ENCODE measurements at regions not wholly inside any gene's neighbourhood (a gene's known extent, or its start where the extent isn't known, plus 50 kb on each side); places are given as distances from the start of the nearest gene placed in this dataset.

DNA sequence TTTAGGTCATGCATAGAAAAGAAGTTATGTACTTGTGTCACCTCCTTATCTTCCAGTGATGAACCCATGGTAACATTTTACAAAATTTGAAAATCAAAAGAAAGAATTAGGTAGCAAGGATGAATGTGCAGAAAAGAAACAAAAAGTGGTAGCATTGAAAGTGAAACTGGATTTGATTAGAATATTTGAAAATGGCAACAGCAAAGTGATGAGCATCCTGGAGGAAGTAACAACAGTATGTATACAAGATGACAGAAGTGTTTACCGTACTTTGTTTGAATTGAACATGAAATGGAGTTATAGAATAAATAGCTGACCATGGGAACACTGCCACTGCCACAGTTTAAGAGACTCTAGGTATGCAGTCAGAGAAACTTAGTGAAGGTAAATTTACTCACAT, 1313.1 kb downstream of the CDH11 start:
- no peaks in the 10 kb centered on the region for H3K36me3 ChIP-seq
- in situ Hi-C loops (cut with MboI; ENCODE audit: low pct_ligation_motif_present in 1 of 4, low pct_unique_long_range_greater_than_20kb in 1 of 4, low sequenced_read_pairs in 3 of 4), result loop anchor here in 1 of 4 donors (25.0 kb wide), 1 partner anchor 104 kb away; no protein-coding TSS in a partner anchor
- 53 to 75% methylated on average over 1 of the region's 1 CpG for WGBS, 2 donors (ENCODE audit: low coverage in 1 of 2)
- no peaks in the 10 kb centered on the region for H3K27me3 ChIP-seq
- DNase-seq, result no peak
- no peak overlapping the region for H3K27ac ChIP-seq
- intact Hi-C loops (cut with DNase I; ENCODE audit: low total_unique reads), result no loop called here
- peaks cover 0 to 3% of the 10 kb centered on the region in 2 donors for H3K9me3 ChIP-seq
- H3K4me3 ChIP-seq, result no peak overlapping the region
- TF ChIP-seq POLR2AphosphoS5 (IDR thresholded peaks at IDR 0.05) (no peak), EP300 (IDR thresholded peaks at IDR 0.05; ENCODE audit: low read depth) (no peak), POLR2A (IDR thresholded peaks at IDR 0.05) (no peak)
- TF ChIP-seq, protein P1, sequence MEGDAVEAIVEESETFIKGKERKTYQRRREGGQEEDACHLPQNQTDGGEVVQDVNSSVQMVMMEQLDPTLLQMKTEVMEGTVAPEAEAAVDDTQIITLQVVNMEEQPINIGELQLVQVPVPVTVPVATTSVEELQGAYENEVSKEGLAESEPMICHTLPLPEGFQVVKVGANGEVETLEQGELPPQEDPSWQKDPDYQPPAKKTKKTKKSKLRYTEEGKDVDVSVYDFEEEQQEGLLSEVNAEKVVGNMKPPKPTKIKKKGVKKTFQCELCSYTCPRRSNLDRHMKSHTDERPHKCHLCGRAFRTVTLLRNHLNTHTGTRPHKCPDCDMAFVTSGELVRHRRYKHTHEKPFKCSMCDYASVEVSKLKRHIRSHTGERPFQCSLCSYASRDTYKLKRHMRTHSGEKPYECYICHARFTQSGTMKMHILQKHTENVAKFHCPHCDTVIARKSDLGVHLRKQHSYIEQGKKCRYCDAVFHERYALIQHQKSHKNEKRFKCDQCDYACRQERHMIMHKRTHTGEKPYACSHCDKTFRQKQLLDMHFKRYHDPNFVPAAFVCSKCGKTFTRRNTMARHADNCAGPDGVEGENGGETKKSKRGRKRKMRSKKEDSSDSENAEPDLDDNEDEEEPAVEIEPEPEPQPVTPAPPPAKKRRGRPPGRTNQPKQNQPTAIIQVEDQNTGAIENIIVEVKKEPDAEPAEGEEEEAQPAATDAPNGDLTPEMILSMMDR (IDR thresholded peaks at IDR 0.05), result no peak
- no peaks in the 10 kb centered on the region for H3K4me1 ChIP-seq

DNA sequence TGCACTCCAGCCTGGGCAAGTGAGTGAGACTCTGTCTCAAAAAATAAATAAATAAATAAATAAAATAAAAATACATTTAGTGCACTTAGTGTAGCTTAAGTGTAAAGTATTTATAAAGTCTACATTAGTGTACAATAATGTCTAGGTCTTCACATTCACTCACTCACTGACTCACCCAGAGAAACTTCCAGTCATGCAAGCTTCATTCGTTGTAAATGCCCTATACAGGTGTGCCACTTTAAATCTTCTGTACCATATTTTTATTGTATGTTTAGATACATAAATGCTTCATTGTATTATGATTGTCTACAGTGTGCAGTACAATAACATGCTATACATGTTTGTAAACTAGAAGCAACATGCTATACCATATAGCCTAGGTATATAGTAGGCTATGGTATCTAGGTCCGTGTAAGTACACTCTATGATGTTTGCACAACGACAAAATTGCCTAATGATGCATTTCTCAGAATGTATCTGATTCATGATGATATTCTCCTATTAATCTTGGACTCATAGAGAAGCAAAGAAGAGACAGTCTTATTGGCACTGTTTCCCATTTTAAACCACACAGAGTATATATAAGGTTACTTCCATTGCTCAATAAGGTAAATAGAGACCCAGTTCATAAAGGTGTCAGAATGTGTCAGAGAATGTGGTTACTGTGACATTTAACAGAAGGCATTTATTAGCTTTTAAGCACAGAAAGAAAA, 1314.9 kb downstream of the CDH11 start:
- Histone ChIP-seq H3K36me3 (no peaks in the 10 kb centered on the region), H3K27me3 (no peaks in the 10 kb centered on the region), H3K4me1 (no peaks in the 10 kb centered on the region), H3K27ac (no peak overlapping the region), H3K9me3 (no peaks in the 10 kb centered on the region), H3K4me3 (no peak overlapping the region)
- no peak for TF ChIP-seq EP300 (IDR thresholded peaks at IDR 0.05; ENCODE audit: low read depth)
- in situ Hi-C loops (cut with MboI; ENCODE audit: low pct_ligation_motif_present in 1 of 4, low pct_unique_long_range_greater_than_20kb in 1 of 4, low sequenced_read_pairs in 3 of 4) (loop anchor here in 1 of 4 donors (25.0 kb wide), 1 partner anchor 105 kb away; no protein-coding TSS in a partner anchor), intact Hi-C loops (cut with DNase I; ENCODE audit: low total_unique reads) (no loop called here)
- DNase-seq, result no peak
- WGBS, 2 donors (ENCODE audit: low coverage in 1 of 2), result 40 to 55% methylated on average over 3 of the region's 3 CpGs

DNA sequence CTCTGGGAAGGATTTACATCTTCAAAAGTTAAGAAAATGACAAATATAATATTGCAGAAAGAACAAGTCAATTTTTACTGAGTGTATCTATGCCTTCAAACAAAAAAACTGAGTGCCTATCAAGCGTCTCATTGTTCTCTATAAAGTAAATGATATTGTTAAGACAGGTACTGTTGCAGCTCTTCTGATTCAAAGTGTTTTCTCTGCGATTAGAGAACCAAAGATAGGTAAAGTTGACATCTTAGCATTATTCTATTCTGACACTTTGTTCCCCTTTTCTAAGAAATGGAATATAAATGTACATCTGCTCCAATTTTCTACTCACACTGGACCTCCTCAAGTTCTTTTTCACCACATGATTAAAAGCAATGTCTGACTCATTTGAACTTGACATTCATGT, 1317.7 kb downstream of the CDH11 start:
- Histone ChIP-seq H3K27ac (no peak overlapping the region), H3K9me3 (no peaks in the 10 kb centered on the region), H3K4me1 (no peaks in the 10 kb centered on the region), H3K27me3 (no peaks in the 10 kb centered on the region), H3K4me3 (no peak overlapping the region), H3K36me3 (no peaks in the 10 kb centered on the region)
- intact Hi-C loops (cut with DNase I; ENCODE audit: low total_unique reads), result no loop called here
- 43 to 78% methylated on average over 1 to 2 of the region's 2 CpGs for WGBS, 2 donors (ENCODE audit: low coverage in 1 of 2)
- in situ Hi-C loops (cut with MboI; ENCODE audit: low pct_ligation_motif_present in 1 of 4, low pct_unique_long_range_greater_than_20kb in 1 of 4, low sequenced_read_pairs in 3 of 4), result loop anchor here in 1 of 4 donors (25.0 kb wide), 1 partner anchor 108 kb away; no protein-coding TSS in a partner anchor
- TF ChIP-seq EP300 (IDR thresholded peaks at IDR 0.05; ENCODE audit: low read depth), result no peak
- TF ChIP-seq, protein P1 (IDR thresholded peaks at IDR 0.05), result no peak
- TF ChIP-seq POLR2A (IDR thresholded peaks at IDR 0.05), result no peak
- TF ChIP-seq POLR2AphosphoS5 (IDR thresholded peaks at IDR 0.05), result no peak
- DNase-seq, result no peak

DNA sequence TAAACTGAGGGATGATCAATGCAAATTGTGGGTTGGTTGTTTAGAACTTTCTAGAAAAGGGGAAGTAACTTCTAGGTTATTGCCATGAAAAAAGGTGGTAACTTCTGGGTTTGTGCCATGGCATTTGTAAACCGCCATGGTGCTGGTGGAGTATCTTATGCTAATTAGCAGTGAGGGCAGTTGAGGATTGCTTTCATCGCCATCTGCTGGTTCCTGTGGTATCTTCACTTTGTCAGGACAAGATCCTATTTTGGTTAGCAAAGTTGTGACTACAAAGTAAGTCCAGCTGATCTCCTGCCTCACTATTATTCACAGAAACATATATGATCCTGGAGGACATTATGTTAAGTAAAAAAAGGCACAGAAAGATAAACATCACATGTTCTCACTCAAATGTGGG, 1332.3 kb downstream of the CDH11 start:
- 84 to 100% methylated on average over 2 of the region's 2 CpGs for WGBS, 2 donors (ENCODE audit: low coverage in 1 of 2)
- Histone ChIP-seq H3K36me3 (no peaks in the 10 kb centered on the region), H3K4me3 (no peak overlapping the region), H3K27ac (no peak overlapping the region), H3K4me1 (no peaks in the 10 kb centered on the region), H3K9me3 (peaks cover 0 to 8% of the 10 kb centered on the region in 2 donors), H3K27me3 (no peaks in the 10 kb centered on the region)
- DNase-seq, result no peak
- intact Hi-C loops (cut with DNase I; ENCODE audit: low total_unique reads) (no loop called here), in situ Hi-C loops (cut with MboI; ENCODE audit: low pct_ligation_motif_present in 1 of 4, low pct_unique_long_range_greater_than_20kb in 1 of 4, low sequenced_read_pairs in 3 of 4) (no loop called here)
- no peak for TF ChIP-seq POLR2AphosphoS5 (IDR thresholded peaks at IDR 0.05)
- TF ChIP-seq, protein P1 (IDR thresholded peaks at IDR 0.05), result no peak
- TF ChIP-seq EP300 (IDR thresholded peaks at IDR 0.05; ENCODE audit: low read depth), result no peak
- no peak for TF ChIP-seq POLR2A (IDR thresholded peaks at IDR 0.05)

All from transverse colon (tissue), 4 donors.